GM10266 (cell line): ENCODE measurements at regions not wholly inside any gene's neighbourhood (a gene's known extent, or its start where the extent isn't known, plus 50 kb on each side); places are given as distances from the start of the nearest gene placed in this dataset.

Experiments
- DNase-seq: peaks from one replicate; pipeline ENCODE4 v3.0.0; 2012; ENCODE audit errors: extremely low spot score
- TF ChIP-seq, protein P1 (sequence below): IDR thresholded peaks from 2 replicates; pipeline ENCODE4 v1.5.1; 2012; ENCODE audit warnings: mild to moderate bottlenecking, low read depth; ENCODE audit not compliant: control insufficient read depth, insufficient read depth; ENCODE audit errors: missing control alignments

DNA sequence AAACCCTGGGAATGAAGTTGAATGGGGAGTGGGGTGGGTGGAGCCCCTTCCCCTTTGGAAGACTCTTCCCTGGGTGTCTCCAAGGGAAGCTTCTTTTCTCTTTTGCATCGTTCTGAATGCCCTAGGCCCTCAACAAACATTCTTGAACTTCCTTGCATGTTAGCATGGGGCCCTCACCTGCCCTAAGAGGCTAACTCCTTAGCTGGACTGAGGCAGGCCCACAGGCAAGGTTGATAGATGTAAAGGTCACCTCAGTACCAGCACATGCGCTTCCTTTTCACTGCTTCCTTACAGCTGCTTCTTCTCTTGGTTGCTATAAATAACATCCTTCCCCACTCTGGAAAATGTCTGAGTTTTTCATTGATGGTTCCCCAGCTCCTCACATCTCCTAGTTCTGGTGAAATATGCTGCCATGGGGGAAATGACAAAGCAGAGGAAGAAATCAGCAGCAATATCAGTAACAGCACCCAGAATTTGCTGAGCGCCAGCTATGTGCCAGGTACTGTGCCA, 160.6 kb upstream of the FRMD6 start:
- DNase-seq: no peak
- TF ChIP-seq, protein P1, sequence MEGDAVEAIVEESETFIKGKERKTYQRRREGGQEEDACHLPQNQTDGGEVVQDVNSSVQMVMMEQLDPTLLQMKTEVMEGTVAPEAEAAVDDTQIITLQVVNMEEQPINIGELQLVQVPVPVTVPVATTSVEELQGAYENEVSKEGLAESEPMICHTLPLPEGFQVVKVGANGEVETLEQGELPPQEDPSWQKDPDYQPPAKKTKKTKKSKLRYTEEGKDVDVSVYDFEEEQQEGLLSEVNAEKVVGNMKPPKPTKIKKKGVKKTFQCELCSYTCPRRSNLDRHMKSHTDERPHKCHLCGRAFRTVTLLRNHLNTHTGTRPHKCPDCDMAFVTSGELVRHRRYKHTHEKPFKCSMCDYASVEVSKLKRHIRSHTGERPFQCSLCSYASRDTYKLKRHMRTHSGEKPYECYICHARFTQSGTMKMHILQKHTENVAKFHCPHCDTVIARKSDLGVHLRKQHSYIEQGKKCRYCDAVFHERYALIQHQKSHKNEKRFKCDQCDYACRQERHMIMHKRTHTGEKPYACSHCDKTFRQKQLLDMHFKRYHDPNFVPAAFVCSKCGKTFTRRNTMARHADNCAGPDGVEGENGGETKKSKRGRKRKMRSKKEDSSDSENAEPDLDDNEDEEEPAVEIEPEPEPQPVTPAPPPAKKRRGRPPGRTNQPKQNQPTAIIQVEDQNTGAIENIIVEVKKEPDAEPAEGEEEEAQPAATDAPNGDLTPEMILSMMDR: no peak

- DNase-seq: no peak
- TF ChIP-seq, protein P1: no peak
Measured at GRCh38 chr14:51491776-51492175, 159.9 kb upstream of the FRMD6 start.

DNA sequence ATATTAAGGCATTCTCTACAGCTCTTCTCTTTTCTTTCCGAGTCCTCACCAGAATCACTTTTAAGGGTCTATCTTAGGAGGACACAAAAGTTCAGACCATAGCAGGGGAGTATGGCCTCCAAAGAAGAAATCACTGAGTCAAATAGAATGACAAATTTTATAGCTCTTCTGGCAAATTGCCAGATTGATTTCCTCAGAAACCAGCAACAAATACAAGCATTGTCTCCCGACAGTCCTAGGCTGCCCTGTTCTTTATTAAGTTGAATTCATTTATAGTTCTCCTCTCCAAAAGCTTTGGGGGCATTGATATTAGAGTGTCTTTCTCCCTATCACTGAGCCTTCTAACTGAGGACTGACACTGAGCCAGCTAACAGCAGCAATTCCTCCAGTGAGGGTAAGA, 156.4 kb upstream of the FRMD6 start:
- TF ChIP-seq, protein P1: no peak
- no peak for DNase-seq

DNA sequence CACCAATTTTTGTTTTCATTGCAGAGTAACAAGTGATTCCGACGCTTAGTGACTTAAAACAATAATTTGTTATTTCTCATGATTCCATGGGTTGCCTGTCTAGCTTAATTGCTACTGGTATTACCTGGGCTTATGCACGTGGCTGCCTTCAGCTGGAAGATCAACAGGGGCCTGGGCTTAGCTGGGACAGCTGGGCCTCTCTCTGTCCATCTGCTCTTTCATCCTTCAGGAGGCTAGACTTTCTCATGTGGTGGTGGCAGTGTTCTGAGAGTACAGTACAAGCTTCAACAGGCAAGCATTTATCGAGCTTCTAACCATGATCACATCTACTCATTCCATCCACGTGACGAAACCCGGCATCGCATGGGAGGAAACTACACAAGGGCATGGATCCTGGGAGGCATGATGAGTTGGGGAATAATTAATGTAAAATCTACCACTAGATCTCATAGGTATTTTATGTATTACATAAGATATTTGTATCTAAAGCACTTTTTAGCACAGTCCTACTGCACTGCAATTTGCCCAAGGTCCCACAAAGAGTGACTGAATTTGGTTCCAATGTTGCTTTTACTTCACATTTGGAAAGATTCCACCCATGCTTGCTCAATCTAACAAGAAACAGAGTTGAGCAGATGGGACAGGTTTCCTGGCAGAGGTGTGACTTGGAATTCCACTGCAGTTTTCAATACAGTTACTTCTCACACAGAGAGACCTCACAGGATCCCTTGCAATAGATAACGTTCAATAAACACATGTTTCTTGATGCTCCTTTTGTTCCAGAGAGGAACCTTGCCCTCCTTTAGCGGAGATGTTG, 153.1 kb upstream of the FRMD6 start:
- no peak for DNase-seq
- TF ChIP-seq, protein P1: no peak

DNA sequence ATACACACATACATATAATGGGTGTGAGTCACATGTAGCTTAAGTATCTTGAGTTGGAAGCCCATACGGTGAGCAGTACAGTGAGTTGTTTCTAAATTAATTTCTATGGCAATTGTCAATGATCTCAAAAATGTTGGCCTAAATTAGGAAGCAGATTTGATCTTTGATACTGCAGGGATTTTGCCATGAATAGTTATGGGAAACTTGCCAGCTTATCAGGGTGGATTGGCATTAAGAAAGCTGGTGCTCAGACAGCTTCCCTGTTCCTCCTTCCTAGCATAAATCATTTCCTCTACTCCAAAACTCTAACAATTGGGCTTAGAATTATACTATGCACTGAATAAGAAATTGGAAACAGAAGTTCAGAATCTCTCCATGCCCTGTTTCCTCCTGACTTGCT, 150.9 kb upstream of the FRMD6 start:
- no peak for DNase-seq
- TF ChIP-seq, protein P1: no peak

DNA sequence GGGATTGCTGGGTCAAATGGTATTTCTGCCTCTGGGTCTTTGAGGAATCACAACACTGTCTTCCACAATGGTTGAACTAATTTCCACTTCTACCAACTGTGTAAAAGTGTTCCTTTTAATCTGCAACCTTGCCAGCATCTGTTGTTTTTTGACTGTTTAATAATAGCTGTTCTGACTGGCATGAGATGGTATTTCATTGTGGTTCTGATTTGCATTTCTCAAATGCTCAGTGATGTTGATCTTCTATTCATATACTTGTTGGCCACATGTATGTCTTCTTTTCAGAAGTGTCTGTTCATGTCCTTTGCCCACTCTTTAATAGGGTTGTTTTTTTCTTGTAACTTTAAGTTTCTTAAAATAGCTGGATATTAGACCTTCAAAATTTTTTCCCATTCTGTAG, 150.0 kb upstream of the FRMD6 start:
- DNase-seq: no peak
- TF ChIP-seq, protein P1: no peak

DNA sequence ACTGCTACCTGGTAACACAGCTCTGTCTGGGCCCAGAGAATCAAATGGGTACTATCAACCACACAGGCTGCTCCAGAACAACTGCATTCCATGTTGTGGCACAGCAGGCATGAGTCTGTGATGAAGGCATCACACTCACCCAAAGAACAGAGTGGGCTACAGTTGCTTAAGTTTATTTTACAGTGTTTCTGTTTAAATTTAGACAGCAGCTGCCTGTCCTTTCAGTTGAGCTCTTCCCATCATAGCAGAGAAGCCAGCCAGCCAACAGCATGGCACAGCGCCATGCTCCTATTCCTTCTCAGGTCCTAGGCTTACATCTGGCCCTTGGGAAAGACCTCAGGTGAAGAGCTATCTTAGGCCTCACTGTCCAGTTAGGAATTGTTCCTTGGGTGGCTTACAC, 147.0 kb upstream of the FRMD6 start:
- no peak for DNase-seq
- TF ChIP-seq, protein P1: no peak
